HEK293T (cell line): ENCODE measurements at regions not wholly inside any gene's neighbourhood (a gene's known extent, or its start where the extent isn't known, plus 50 kb on each side); places are given as distances from the start of the nearest gene placed in this dataset.

Source experiments
- BHLHE40 ChIP-seq: fragments of 450-650 bp; IDR thresholded peaks from 2 replicates; pipeline ENCODE4 v1.6.1; 2016; ENCODE audit warnings: mild to moderate bottlenecking, moderate library complexity, borderline replicate concordance
- FOXM1 ChIP-seq: fragments of 450-650 bp; IDR thresholded peaks from 2 replicates; pipeline ENCODE4 v1.6.1; 2017; ENCODE audit warnings: mild to moderate bottlenecking, borderline replicate concordance

DNA sequence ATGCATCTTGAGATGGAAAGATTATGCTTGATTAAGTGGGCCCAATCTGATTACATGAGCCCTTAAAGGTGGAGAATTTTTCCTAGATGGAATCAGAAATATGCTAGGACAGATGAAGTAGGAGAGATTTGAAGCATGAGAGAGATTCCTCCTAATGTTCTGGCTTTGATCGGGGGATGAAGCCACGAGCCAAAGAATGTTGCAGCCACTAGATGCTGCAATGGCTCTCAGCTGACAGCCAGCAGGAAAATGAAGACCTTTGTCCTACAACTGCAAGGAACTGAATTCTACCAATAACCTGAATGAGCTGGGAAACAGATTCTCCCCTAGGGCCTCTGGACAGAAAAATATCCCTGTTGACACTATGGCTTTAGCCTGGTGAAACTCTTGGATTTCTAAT, 82.6 kb upstream of the ATP2B1 start:
- no peak for TF ChIP-seq FOXM1
- no peak for TF ChIP-seq BHLHE40
